ENCODE measurements at regions not wholly inside any gene's neighbourhood (a gene's known extent, or its start where the extent isn't known, plus 50 kb on each side); places are given as distances from the start of the nearest gene placed in this dataset.

GRCh38 chr4:136931781-136932180, 600.5 kb downstream of the PCDH18 start:
- Mint-ChIP-seq H3K9me3 (no peaks in the 10 kb centered on the region), H3K4me3 (no peak overlapping the region), H3K4me1 (no peaks in the 10 kb centered on the region), H3K27me3 (ENCODE audit: insufficient read depth, low read depth) (no peaks in the 10 kb centered on the region), H3K36me3 (no peaks in the 10 kb centered on the region), H3K27ac (no peak overlapping the region)
- no peak for DNase-seq (ENCODE audit: low spot score)
- Histone ChIP-seq H3K79me2 (ENCODE audit: low read depth) (no peaks in the 10 kb centered on the region), H2AFZ (replicated peaks) (no peak overlapping the region), H3K4me3 (no peak overlapping the region), H3K9ac (no peak overlapping the region), H3F3A (ENCODE audit: low read depth) (no peaks in the 10 kb centered on the region), H3K27ac (no peak overlapping the region), H3K27me3 (no peaks in the 10 kb centered on the region), H3K36me3 (no peaks in the 10 kb centered on the region), H4K20me1 (ENCODE audit: low read depth) (no peaks in the 10 kb centered on the region), H3K4me2 (no peak overlapping the region), H3K4me1 (no peaks in the 10 kb centered on the region), H3K9me3 (ENCODE audit: low read depth) (no peaks in the 10 kb centered on the region)
- TF ChIP-seq CTCF (IDR thresholded peaks at IDR 0.05), result no peak
- TF ChIP-seq EZH2 (IDR thresholded peaks at IDR 0.05), result no peak
- no peak for TF ChIP-seq EZH2phosphoT487 (IDR thresholded peaks at IDR 0.05)

- no peaks in the 10 kb centered on the region for H3K36me3 ChIP-seq
- Mint-ChIP-seq H3K4me3 (no peak overlapping the region), H3K27me3 (ENCODE audit: insufficient read depth, low read depth) (no peaks in the 10 kb centered on the region), H3K27ac (no peak overlapping the region), H3K9me3 (no peaks in the 10 kb centered on the region), H3K36me3 (no peaks in the 10 kb centered on the region), H3K4me1 (no peaks in the 10 kb centered on the region)
- H3K27me3 ChIP-seq, result no peaks in the 10 kb centered on the region
- H3K9me3 ChIP-seq (ENCODE audit: low read depth), result no peaks in the 10 kb centered on the region
- H3K9ac ChIP-seq, result no peak overlapping the region
- H3K4me3 ChIP-seq, result no peak overlapping the region
- no peak overlapping the region for H2AFZ ChIP-seq (replicated peaks)
- no peak overlapping the region for H3K4me2 ChIP-seq
- H3K27ac ChIP-seq, result no peak overlapping the region
- no peaks in the 10 kb centered on the region for H3K4me1 ChIP-seq
- no peaks in the 10 kb centered on the region for H3F3A ChIP-seq (ENCODE audit: low read depth)
- no peaks in the 10 kb centered on the region for H3K79me2 ChIP-seq (ENCODE audit: low read depth)
- DNase-seq (ENCODE audit: low spot score), result no peak
- H4K20me1 ChIP-seq (ENCODE audit: low read depth), result no peaks in the 10 kb centered on the region
- no peak for TF ChIP-seq EZH2phosphoT487 (IDR thresholded peaks at IDR 0.05)
- no peak for TF ChIP-seq CTCF (IDR thresholded peaks at IDR 0.05)
These were observed 603.3 kb downstream of the PCDH18 start for GRCh38 chr4:136928957-136929411.

- TF ChIP-seq EZH2 (IDR thresholded peaks at IDR 0.05), result no peak
These were observed 605.1 kb downstream of the PCDH18 start for GRCh38 chr4:136927172-136927571.

GRCh38 chr4:136925203-136925602, 607.1 kb downstream of the PCDH18 start:
- Histone ChIP-seq H3K4me3 (no peak overlapping the region), H2AFZ (replicated peaks) (no peak overlapping the region), H3K27ac (no peak overlapping the region), H3F3A (ENCODE audit: low read depth) (no peaks in the 10 kb centered on the region), H3K36me3 (no peaks in the 10 kb centered on the region), H3K79me2 (ENCODE audit: low read depth) (no peaks in the 10 kb centered on the region), H4K20me1 (ENCODE audit: low read depth) (no peaks in the 10 kb centered on the region), H3K9ac (no peak overlapping the region), H3K9me3 (ENCODE audit: low read depth) (no peaks in the 10 kb centered on the region), H3K4me1 (no peaks in the 10 kb centered on the region), H3K4me2 (no peak overlapping the region), H3K27me3 (no peaks in the 10 kb centered on the region)
- Mint-ChIP-seq H3K27ac (no peak overlapping the region), H3K4me1 (peaks cover 15% of the 10 kb centered on the region), H3K9me3 (no peaks in the 10 kb centered on the region), H3K4me3 (no peak overlapping the region), H3K36me3 (no peaks in the 10 kb centered on the region), H3K27me3 (ENCODE audit: insufficient read depth, low read depth) (no peaks in the 10 kb centered on the region)
- TF ChIP-seq EZH2 (IDR thresholded peaks at IDR 0.05), result no peak
- TF ChIP-seq CTCF (IDR thresholded peaks at IDR 0.05), result no peak
- no peak for TF ChIP-seq EZH2phosphoT487 (IDR thresholded peaks at IDR 0.05)
- DNase-seq (ENCODE audit: low spot score), result no peak

More at GRCh38 chr4:136927172-136927571, 605.1 kb downstream of the PCDH18 start:
- Histone ChIP-seq H2AFZ (replicated peaks) (no peak overlapping the region), H3K27ac (no peak overlapping the region), H3F3A (ENCODE audit: low read depth) (no peaks in the 10 kb centered on the region), H3K9ac (no peak overlapping the region), H3K9me3 (ENCODE audit: low read depth) (no peaks in the 10 kb centered on the region), H3K4me2 (no peak overlapping the region), H3K36me3 (no peaks in the 10 kb centered on the region), H3K4me3 (no peak overlapping the region), H3K79me2 (ENCODE audit: low read depth) (no peaks in the 10 kb centered on the region), H3K4me1 (no peaks in the 10 kb centered on the region), H4K20me1 (ENCODE audit: low read depth) (no peaks in the 10 kb centered on the region), H3K27me3 (no peaks in the 10 kb centered on the region)
- Mint-ChIP-seq H3K4me1 (peaks cover 6% of the 10 kb centered on the region), H3K27me3 (ENCODE audit: insufficient read depth, low read depth) (no peaks in the 10 kb centered on the region), H3K36me3 (no peaks in the 10 kb centered on the region), H3K9me3 (no peaks in the 10 kb centered on the region), H3K27ac (no peak overlapping the region), H3K4me3 (no peak overlapping the region)
- no peak for DNase-seq (ENCODE audit: low spot score)
